Psoas muscle (tissue), 7 donors: ENCODE measurements at regions not wholly inside any gene's neighbourhood (a gene's known extent, or its start where the extent isn't known, plus 50 kb on each side); places are given as distances from the start of the nearest gene placed in this dataset.
"Not testable (repeated sequence)": the region's sequence is repeated elsewhere in the genome, so short reads cannot be mapped to it uniquely, and the experiment has no call there.

Source experiments
- ATAC-seq, 4 donors: fragments of 200-7000 bp; cut with Tn5 transposase; one replicate each; pipeline ENCODE4 v1.9.1; 2020; ENCODE audit warnings: moderate library complexity in 3 of 4, mild to moderate bottlenecking in 2 of 4
- DNase-seq, 2 donors: peaks; one replicate each; pipeline ENCODE4 v3.0.0-alpha.2; 2020
- H3K27ac ChIP-seq: fragments of 200-600 bp; one replicate; pipeline ENCODE4 v1.8.0; 2022
- H3K27me3 ChIP-seq, 3 donors: fragments of 200-600 bp in 1 of 3; one replicate each; pipeline versions ENCODE4 v1.6.1 to v1.8.0; 2013 to 2022; ENCODE audit warnings: low read length in 2 of 3, mild to moderate bottlenecking in 2 of 3, moderate library complexity in 1 of 3; ENCODE audit not compliant: insufficient read depth in 3 of 3
- H3K36me3 ChIP-seq, 2 donors: fragments of 200-600 bp in 1 of 2; one replicate each; pipeline versions ENCODE4 v1.6.1 to v1.8.0; 2013 to 2022; ENCODE audit warnings: low read depth in 1 of 2, mild to moderate bottlenecking in 1 of 2, moderate library complexity in 1 of 2; ENCODE audit not compliant: insufficient read depth in 1 of 2
- H3K4me1 ChIP-seq: fragments of 200-600 bp; one replicate; pipeline ENCODE4 v1.8.0; 2022
- H3K4me3 ChIP-seq: fragments of 200-600 bp; one replicate; pipeline ENCODE4 v1.8.0; 2022; ENCODE audit warnings: mild to moderate bottlenecking
- H3K9me3 ChIP-seq: fragments of 200-600 bp; one replicate; pipeline ENCODE4 v1.8.0; 2022
- CTCF ChIP-seq: fragments of 200-600 bp; IDR thresholded peaks from one replicate; pipeline ENCODE4 v1.8.0; 2022; ENCODE audit warnings: antibody characterized with exemption
- WGBS, 3 donors: extraction: QIAGEN DNeasy Blood & Tissue Kit; methylation state at CpG; one replicate each; pipeline versions ENCODE4 v1.1.6 to v1.1.7; 2013; 5-methylcytosine and 5-hydroxymethylcytosine counted together
- intact Hi-C, 2 donors: fragments of 100-400 bp; cut with DNase I; formaldehyde crosslinking; loops; one replicate each; pipeline versions ENCODE4 v1.11.0 to v1.14.2; 2022
- donor health status: healthy with polysubstance abuse.
- donor health status: DM: no; HTN: no; CAD: no; lungs with moderate emphysema.
- donor health status: Bipolar disorder and iron deficiency.
- donor health status: healthy.
- donor health status: DM: yes; HTN: yes; CAD: no.
- donor health status: DM: no; HTN: no; CAD: no.
- donor health status: DM: yes; HTN: yes; CAD: no.

GRCh38 chr3:162597226-162597625 is 1100.6 kb downstream of the OTOL1 start:
- Histone ChIP-seq H3K9me3 (no peaks in the 10 kb centered on the region), H3K4me3 (no peak overlapping the region), H3K27ac (no peak overlapping the region), H3K4me1 (no peaks in the 10 kb centered on the region), H3K36me3 (no peaks in the 10 kb centered on the region), H3K27me3 (no peaks in the 10 kb centered on the region)
- 4 to 18% (median 4%) methylated on average over 1 of the region's 1 CpG for WGBS, 3 donors
- intact Hi-C loops = no loop called here
- DNase-seq = no peak
- no peak for ATAC-seq
- TF ChIP-seq CTCF = no peak

GRCh38 chr3:162598500-162598899 is 1101.9 kb downstream of the OTOL1 start:
- WGBS, 3 donors = 18 to 35% (median 32%) methylated on average over 4 of the region's 4 CpGs
- H3K27ac ChIP-seq, intact Hi-C loops, ATAC-seq, H3K4me1 ChIP-seq, H3K9me3 ChIP-seq, H3K4me3 ChIP-seq, DNase-seq, H3K27me3 ChIP-seq, H3K36me3 ChIP-seq: not testable (repeated sequence)

- not testable (repeated sequence) for ATAC-seq, H3K4me3 ChIP-seq
These were observed 1103.1 kb downstream of the OTOL1 start for GRCh38 chr3:162599742-162600141.

GRCh38 chr3:162601101-162601670 is 1104.6 kb downstream of the OTOL1 start:
- no peaks in the 10 kb centered on the region for H3K27me3 ChIP-seq
- no peaks in the 10 kb centered on the region for H3K9me3 ChIP-seq
- DNase-seq (no peak), ATAC-seq (no peak)
- intact Hi-C loops = no loop called here
- 91 to 92% (median 91%) methylated on average over 6 of the region's 6 CpGs for WGBS, 3 donors
- H3K4me1 ChIP-seq = no peaks in the 10 kb centered on the region
- no peaks in the 10 kb centered on the region for H3K36me3 ChIP-seq
- TF ChIP-seq CTCF = no peak
- H3K4me3 ChIP-seq = no peak overlapping the region
- H3K27ac ChIP-seq = no peak overlapping the region

More at GRCh38 chr3:162599742-162600141, 1103.1 kb downstream of the OTOL1 start:
- DNase-seq, H3K27ac ChIP-seq, H3K4me1 ChIP-seq, intact Hi-C loops, H3K27me3 ChIP-seq, H3K9me3 ChIP-seq, H3K36me3 ChIP-seq: not testable (repeated sequence)
- 93 to 97% (median 95%) methylated on average over 17 to 27 of the region's 27 CpGs for WGBS, 3 donors

GRCh38 chr3:162602619-162603018 is 1106.0 kb downstream of the OTOL1 start:
- H3K36me3 ChIP-seq = no peaks in the 10 kb centered on the region
- H3K4me1 ChIP-seq = no peaks in the 10 kb centered on the region
- intact Hi-C loops = no loop called here
- ATAC-seq (no peak), DNase-seq (no peak)
- H3K9me3 ChIP-seq = no peaks in the 10 kb centered on the region
- TF ChIP-seq CTCF = no peak
- WGBS, 3 donors = 87 to 92% (median 90%) methylated on average over 3 of the region's 3 CpGs
- no peak overlapping the region for H3K4me3 ChIP-seq
- H3K27me3 ChIP-seq = no peaks in the 10 kb centered on the region
- H3K27ac ChIP-seq = no peak overlapping the region

- Histone ChIP-seq H3K27me3 (no peaks in the 10 kb centered on the region), H3K4me3 (no peak overlapping the region), H3K27ac (no peak overlapping the region), H3K9me3 (no peaks in the 10 kb centered on the region), H3K4me1 (no peaks in the 10 kb centered on the region), H3K36me3 (no peaks in the 10 kb centered on the region)
- DNase-seq (no peak), ATAC-seq (no peak)
- intact Hi-C loops = no loop called here
- no peak for TF ChIP-seq CTCF
- WGBS, 3 donors = 66 to 75% (median 75%) methylated on average over 4 of the region's 4 CpGs
These were observed 1109.1 kb downstream of the OTOL1 start for GRCh38 chr3:162605651-162606204.
